ENCODE measurements at regions not wholly inside any gene's neighbourhood (a gene's known extent, or its start where the extent isn't known, plus 50 kb on each side); places are given as distances from the start of the nearest gene placed in this dataset.
A peak's percentile ranks its signal among the peaks of the same experiment; 100 is the strongest.

- H3K4me3 Mint-ChIP-seq = no peak overlapping the region
- peaks cover 2% of the 10 kb centered on the region; the same call in 1 of the 3 replicates for H3K4me1 Mint-ChIP-seq
- no peaks in the 10 kb centered on the region for H3K79me2 ChIP-seq (replicated peaks; ENCODE audit: insufficient read depth)
- H4K20me1 ChIP-seq (replicated peaks; ENCODE audit: insufficient read depth) = no peaks in the 10 kb centered on the region
- H2AFZ ChIP-seq = 0 out of 2 replicates have a peak overlapping the region, but pooled peaks have one; percentile 63
- peaks cover 3% of the 10 kb centered on the region for H3K27me3 Mint-ChIP-seq (ENCODE audit: insufficient read depth, low read depth, poor library complexity)
- no peak overlapping the region for H3K27ac ChIP-seq (ENCODE audit: low read depth)
- no peaks in the 10 kb centered on the region for H3K36me3 Mint-ChIP-seq (ENCODE audit: low read depth)
- H3K4me3 ChIP-seq = no peak overlapping the region
- H3K4me2 ChIP-seq = no peak overlapping the region
- no peaks in the 10 kb centered on the region for H3K9me2 ChIP-seq (ENCODE audit: insufficient read depth)
- ATAC-seq = no peak
- H3K9me3 Mint-ChIP-seq = no peaks in the 10 kb centered on the region
- H3K36me3 ChIP-seq (ENCODE audit: insufficient read depth) = no peaks in the 10 kb centered on the region
- no peaks in the 10 kb centered on the region for H3F3A ChIP-seq (replicated peaks; ENCODE audit: low read depth)
- H3K4me1 ChIP-seq (ENCODE audit: insufficient read depth) = no peaks in the 10 kb centered on the region
- no peak for TF ChIP-seq ETS1 (IDR thresholded peaks at IDR 0.05)
- TF ChIP-seq CTCF (conservative IDR thresholded peaks at IDR 0.05; ENCODE audit: low read depth in 2 of 2) = no peak
- DNase-seq (ENCODE audit: low spot score) = no peak
- no peak overlapping the region for H3K27ac Mint-ChIP-seq
- H3K27me3 ChIP-seq (ENCODE audit: insufficient read depth) = no peaks in the 10 kb centered on the region
Measured at GRCh38 chr12:3973269-3973884, 100.2 kb upstream of the PARP11 start.

GRCh38 chr12:3972576-3972975 is 99.4 kb upstream of the PARP11 start:
- H3K4me1 ChIP-seq (ENCODE audit: insufficient read depth) = no peaks in the 10 kb centered on the region
- H4K20me1 ChIP-seq (replicated peaks; ENCODE audit: insufficient read depth) = no peaks in the 10 kb centered on the region
- DNase-seq (ENCODE audit: low spot score) (no peak), ATAC-seq (no peak)
- peaks cover 3% of the 10 kb centered on the region for H3K27me3 Mint-ChIP-seq (ENCODE audit: insufficient read depth, low read depth, poor library complexity)
- H3K27me3 ChIP-seq (ENCODE audit: insufficient read depth) = no peaks in the 10 kb centered on the region
- no peaks in the 10 kb centered on the region for H3K9me3 Mint-ChIP-seq
- H3K27ac Mint-ChIP-seq = no peak overlapping the region
- H3K27ac ChIP-seq (ENCODE audit: low read depth) = no peak overlapping the region
- no peak overlapping the region for H3K4me2 ChIP-seq
- no peaks in the 10 kb centered on the region for H3F3A ChIP-seq (replicated peaks; ENCODE audit: low read depth)
- H3K4me3 ChIP-seq = no peak overlapping the region
- peaks cover 2% of the 10 kb centered on the region; the same call in 1 of the 3 replicates for H3K4me1 Mint-ChIP-seq
- H3K36me3 Mint-ChIP-seq (ENCODE audit: low read depth) = no peaks in the 10 kb centered on the region
- H3K79me2 ChIP-seq (replicated peaks; ENCODE audit: insufficient read depth) = no peaks in the 10 kb centered on the region
- H3K4me3 Mint-ChIP-seq = no peak overlapping the region
- TF ChIP-seq NANOG (IDR thresholded peaks at IDR 0.05; ENCODE audit: borderline replicate concordance) (no peak), STAT1 (IDR thresholded peaks at IDR 0.05; ENCODE audit: unreplicated experiment) (no peak), ZNF462 (CRISPR knock-in tag; IDR thresholded peaks at IDR 0.05) (no peak)
- H3K9me2 ChIP-seq (ENCODE audit: insufficient read depth) = no peaks in the 10 kb centered on the region
- H2AFZ ChIP-seq = no peak overlapping the region
- H3K36me3 ChIP-seq (ENCODE audit: insufficient read depth) = no peaks in the 10 kb centered on the region

All from GM23338 (cell line).